Activated naive CD8-positive, alpha-beta T cell treated with anti-CD3 and anti-CD28 coated beads, Interleukin-2, amount 10 ng/mL, durations not matched to agents 7 days and 5 days (primary cell): ENCODE measurements at regions not wholly inside any gene's neighbourhood (a gene's known extent, or its start where the extent isn't known, plus 50 kb on each side); places are given as distances from the start of the nearest gene placed in this dataset.

Source experiments
- ATAC-seq: fragments of 150-1000 bp; cut with Tn5 transposase; one replicate; pipeline ENCODE4 v1.10.0; 2021; ENCODE audit warnings: low read depth, moderate library complexity
- POLR2A ChIA-PET: fragments of 350-600 bp; sonication (Branson Sonifier 250); formaldehyde crosslinking; loops from one replicate; lab custom pipeline; 2021; ENCODE audit warnings: antibody characterized with exemption; lab: Charles Lee
- DNase-seq: peaks from one replicate; pipeline ENCODE4 v3.0.0; 2021
- H3K27ac Mint-ChIP-seq: one replicate; pipeline ENCODE4 v1.8.0; 2022; ENCODE audit warnings: mild to moderate bottlenecking, mixed read lengths
- H3K27me3 Mint-ChIP-seq: one replicate; pipeline ENCODE4 v1.8.0; 2022; ENCODE audit warnings: mild to moderate bottlenecking, moderate library complexity, mixed read lengths
- H3K36me3 Mint-ChIP-seq: one replicate; pipeline ENCODE4 v1.8.0; 2021; ENCODE audit warnings: mild to moderate bottlenecking, mixed read lengths
- H3K4me1 Mint-ChIP-seq: one replicate; pipeline ENCODE4 v1.8.0; 2021; ENCODE audit warnings: mixed read lengths
- H3K4me3 Mint-ChIP-seq: one replicate; pipeline ENCODE4 v1.8.0; 2022; ENCODE audit warnings: mild to moderate bottlenecking, moderate library complexity, mixed read lengths
- H3K9me3 Mint-ChIP-seq: one replicate; pipeline ENCODE4 v1.8.0; 2021; ENCODE audit warnings: mixed read lengths

DNA sequence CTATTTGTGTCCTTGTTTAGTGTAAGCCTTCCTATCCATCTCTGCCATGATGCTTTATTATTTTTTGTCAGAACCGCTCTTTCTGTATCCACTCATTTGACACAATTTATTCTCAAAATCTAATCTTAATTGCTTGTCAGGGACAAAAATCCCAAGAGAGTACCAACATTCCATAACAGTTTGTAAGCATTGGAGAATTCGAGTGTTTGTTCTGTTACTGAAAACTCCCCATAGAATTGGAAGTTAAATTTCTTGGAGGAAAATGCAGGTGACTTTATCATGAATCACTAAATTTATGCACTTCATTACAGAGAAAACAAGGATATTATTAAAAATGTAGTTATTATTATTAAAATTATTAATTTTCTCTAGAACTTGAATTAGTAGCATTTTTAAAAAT, 1986.1 kb downstream of the ARAP2 start:
- no peak for DNase-seq
- H3K36me3 Mint-ChIP-seq, result no peaks in the 10 kb centered on the region
- H3K4me1 Mint-ChIP-seq, result no peaks in the 10 kb centered on the region
- no peak overlapping the region for H3K27ac Mint-ChIP-seq
- no peaks in the 10 kb centered on the region for H3K27me3 Mint-ChIP-seq
- POLR2A ChIA-PET, result no interaction called here
- ATAC-seq, result no peak
- H3K9me3 Mint-ChIP-seq, result peaks cover 7% of the 10 kb centered on the region
- H3K4me3 Mint-ChIP-seq, result no peak overlapping the region

DNA sequence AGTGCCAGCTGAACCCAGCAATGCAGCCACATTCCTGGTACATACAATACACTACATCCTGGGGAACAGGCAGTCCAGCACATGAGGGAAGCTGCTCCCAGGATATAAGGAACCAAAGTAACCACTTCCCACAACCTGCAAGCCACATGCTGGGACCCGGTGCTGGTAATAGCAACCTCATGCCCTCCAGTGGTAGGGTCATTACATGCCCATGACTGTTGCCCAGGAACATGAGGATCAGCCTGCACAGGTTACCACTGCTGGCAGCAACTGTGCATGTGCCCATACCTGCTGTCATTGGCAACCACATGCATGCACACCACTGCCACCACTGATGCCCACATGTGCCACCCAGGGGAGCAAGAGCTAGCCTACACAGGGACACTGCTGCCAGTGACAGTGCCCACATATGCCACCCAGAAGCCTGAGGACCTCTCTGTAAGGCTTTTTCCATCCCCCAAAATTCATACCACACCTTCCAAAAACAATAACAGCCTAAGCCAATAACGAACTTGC, 1982.5 kb downstream of the ARAP2 start:
- no peak for ATAC-seq
- Mint-ChIP-seq H3K9me3 (peaks cover 4% of the 10 kb centered on the region), H3K27ac (no peak overlapping the region), H3K27me3 (no peaks in the 10 kb centered on the region), H3K4me3 (no peak overlapping the region), H3K4me1 (no peaks in the 10 kb centered on the region), H3K36me3 (no peaks in the 10 kb centered on the region)
- POLR2A ChIA-PET, result no interaction called here
- no peak for DNase-seq

DNA sequence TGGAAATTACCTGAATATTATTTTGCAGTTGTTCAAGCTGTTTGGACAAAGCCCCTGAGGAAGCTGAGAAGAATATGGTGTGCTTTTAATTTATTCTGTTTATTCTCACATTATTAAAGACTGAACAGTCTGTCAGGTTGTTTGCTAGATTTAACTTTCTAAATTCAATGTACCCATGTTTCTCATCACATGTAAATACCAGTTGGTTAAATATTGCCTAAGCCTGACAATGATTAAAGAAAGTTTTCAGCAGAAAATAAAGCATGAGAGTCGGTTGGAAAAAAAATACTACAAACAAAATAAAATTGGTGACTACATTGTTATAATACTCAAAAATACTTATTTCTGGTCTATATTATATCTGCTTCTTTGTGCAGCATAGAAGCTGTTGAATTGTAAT, 1974.7 kb downstream of the ARAP2 start:
- Mint-ChIP-seq H3K27me3 (no peaks in the 10 kb centered on the region), H3K27ac (no peak overlapping the region), H3K4me1 (no peaks in the 10 kb centered on the region), H3K4me3 (no peak overlapping the region), H3K9me3 (peaks cover 2% of the 10 kb centered on the region), H3K36me3 (no peaks in the 10 kb centered on the region)
- POLR2A ChIA-PET, result no interaction called here
- no peak for ATAC-seq
- DNase-seq, result no peak

DNA sequence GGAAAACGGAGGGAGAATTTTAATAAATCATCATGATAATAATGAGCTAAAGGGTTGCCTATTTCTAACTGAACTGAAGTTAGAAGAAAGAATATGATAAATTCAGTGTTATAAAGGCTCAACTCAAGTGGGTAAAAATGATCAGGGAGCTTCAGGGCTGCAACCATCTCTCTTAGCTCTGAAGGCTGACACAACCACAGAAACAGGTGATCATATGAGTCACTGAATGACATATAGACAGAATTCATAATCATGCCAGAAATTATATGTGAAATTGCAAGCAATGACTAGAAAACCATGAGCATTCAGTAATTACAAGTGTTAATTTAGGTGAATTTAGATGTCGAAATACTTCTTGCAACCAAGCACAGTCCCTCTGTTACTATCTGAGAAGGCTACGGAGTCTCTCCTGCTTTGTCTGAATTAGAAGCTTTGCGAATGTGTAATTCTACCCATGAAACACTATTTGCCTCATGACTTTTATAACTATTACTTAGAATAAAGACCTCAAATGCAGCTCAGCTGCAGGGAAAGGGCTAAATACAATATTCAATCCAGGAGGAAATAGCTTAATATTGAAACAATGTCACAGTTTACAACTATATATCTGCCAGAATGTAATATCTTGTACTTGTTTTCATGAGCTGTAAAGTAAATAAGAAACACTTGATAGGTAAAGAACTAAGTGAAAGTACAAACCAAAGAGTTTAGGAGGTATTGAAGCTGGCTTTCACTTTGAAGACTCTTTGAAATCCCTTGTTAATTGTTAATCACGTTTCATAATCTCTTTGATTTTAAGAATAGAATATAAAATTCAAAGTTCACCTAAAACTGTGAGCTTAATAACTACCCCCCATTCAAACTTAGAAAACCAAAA, 1972.6 kb downstream of the ARAP2 start:
- POLR2A ChIA-PET, result no interaction called here
- Mint-ChIP-seq H3K27me3 (no peaks in the 10 kb centered on the region), H3K4me3 (no peak overlapping the region), H3K4me1 (no peaks in the 10 kb centered on the region), H3K9me3 (peaks cover 2% of the 10 kb centered on the region), H3K27ac (no peak overlapping the region), H3K36me3 (no peaks in the 10 kb centered on the region)
- ATAC-seq (no peak), DNase-seq (no peak)

DNA sequence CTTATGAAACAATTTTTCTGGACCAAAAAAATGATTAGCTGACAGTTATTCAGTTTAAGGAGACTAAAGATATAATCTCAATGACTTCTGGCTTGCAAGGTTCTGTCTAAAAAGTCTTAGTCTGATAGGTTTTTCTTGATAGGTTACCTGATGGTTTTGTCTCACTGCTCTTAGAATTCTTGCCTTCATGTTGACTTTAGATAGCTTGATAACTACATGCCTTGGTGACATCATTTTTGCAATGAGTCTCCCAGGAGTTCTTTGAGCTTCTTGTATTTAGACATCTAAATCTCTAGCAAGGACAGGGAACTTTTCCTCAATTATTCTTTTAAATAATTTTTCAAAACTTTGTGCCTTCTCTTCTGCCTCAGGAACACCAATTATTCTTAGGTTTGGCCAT, 1965.3 kb downstream of the ARAP2 start:
- no peaks in the 10 kb centered on the region for H3K36me3 Mint-ChIP-seq
- no peak for DNase-seq
- no peak overlapping the region for H3K27ac Mint-ChIP-seq
- H3K9me3 Mint-ChIP-seq, result no peaks in the 10 kb centered on the region
- H3K4me3 Mint-ChIP-seq, result no peak overlapping the region
- no peaks in the 10 kb centered on the region for H3K4me1 Mint-ChIP-seq
- H3K27me3 Mint-ChIP-seq, result no peaks in the 10 kb centered on the region
- ATAC-seq, result no peak
- POLR2A ChIA-PET, result no interaction called here

DNA sequence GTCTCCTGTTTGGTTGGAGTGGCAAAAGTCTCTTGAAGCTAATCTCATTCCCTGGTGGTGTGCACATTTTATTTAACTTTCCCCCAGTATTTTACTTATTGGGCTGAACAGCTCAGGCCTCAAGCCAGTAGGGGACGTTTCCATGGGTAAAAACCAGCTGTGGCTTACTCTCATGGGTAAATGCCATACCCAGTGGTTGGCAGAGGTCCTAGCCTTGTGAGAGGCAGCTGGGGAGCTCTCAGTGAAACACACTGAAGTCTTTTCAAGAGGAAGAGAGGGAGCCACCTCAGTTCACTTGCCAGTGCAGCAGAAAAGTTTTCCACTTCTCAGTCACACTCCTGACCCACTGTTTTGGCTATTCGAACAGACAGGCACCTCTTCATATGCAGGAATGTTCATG, 1964.2 kb downstream of the ARAP2 start:
- Mint-ChIP-seq H3K27me3 (no peaks in the 10 kb centered on the region), H3K9me3 (no peaks in the 10 kb centered on the region), H3K36me3 (no peaks in the 10 kb centered on the region), H3K27ac (no peak overlapping the region), H3K4me1 (no peaks in the 10 kb centered on the region), H3K4me3 (no peak overlapping the region)
- POLR2A ChIA-PET, result no interaction called here
- no peak for ATAC-seq
- DNase-seq, result no peak

DNA sequence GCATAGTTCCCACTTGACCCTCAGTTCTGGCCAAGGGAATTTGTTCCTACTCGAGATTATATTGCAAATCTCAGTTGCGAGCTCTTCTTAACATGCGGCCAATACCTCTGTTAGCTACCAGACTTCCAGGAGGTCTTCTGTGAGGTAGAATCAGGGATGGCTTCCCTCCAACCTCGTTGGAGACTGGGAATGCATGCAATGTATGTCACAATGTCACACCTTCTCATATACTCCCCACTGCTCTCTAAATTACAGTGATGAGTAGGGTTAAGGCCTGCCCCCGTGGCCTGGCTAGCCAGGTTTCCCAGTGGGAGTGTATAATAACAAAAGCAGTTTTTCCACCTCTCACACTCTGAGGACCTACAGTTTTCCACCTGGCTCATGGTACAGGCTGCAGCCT, 1962.5 kb downstream of the ARAP2 start:
- POLR2A ChIA-PET, result no interaction called here
- Mint-ChIP-seq H3K27me3 (no peaks in the 10 kb centered on the region), H3K9me3 (no peaks in the 10 kb centered on the region), H3K4me1 (no peaks in the 10 kb centered on the region), H3K27ac (no peak overlapping the region), H3K4me3 (no peak overlapping the region), H3K36me3 (no peaks in the 10 kb centered on the region)
- ATAC-seq, result no peak
- DNase-seq, result no peak

DNA sequence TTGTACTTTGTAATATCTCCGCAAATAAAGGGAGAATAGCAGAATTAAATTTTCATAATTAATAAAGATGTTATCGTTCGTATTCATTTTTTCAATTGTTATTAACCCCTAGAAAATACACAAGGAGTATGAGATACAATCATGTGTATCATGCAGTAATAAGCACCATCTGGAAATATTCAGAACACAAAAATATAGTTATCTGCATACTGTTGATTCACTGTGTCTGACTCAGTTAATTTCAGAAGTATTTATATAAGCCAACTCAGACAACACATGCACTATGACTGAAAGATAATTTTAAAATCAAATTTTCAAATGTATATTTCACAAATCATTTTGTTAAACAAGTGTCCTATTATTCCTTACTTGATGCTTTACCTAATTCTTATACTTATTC, 1954.8 kb downstream of the ARAP2 start:
- Mint-ChIP-seq H3K4me1 (no peaks in the 10 kb centered on the region), H3K27ac (no peak overlapping the region), H3K27me3 (no peaks in the 10 kb centered on the region), H3K4me3 (no peak overlapping the region), H3K36me3 (no peaks in the 10 kb centered on the region), H3K9me3 (peaks cover under 1% of the 10 kb centered on the region)
- ATAC-seq (no peak), DNase-seq (no peak)
- POLR2A ChIA-PET, result no interaction called here

DNA sequence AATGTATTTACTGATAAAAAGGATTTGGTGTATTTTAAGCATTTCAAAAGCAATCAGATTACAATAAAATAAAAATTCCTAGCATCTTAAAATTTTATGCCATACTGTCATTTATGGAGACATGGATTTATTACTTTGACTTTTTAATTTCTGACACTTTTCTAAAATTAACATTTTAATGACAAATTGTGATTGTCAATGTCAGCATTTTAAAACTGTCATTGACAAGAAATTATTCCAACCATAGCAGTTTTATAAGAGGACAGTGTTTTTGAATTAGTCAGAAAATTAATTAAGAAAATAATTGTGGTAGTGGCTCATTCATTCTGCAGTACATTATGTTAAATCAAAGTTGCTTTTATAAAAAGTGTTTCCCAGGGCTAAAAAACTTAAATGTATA, 1954.4 kb downstream of the ARAP2 start:
- POLR2A ChIA-PET, result no interaction called here

DNA sequence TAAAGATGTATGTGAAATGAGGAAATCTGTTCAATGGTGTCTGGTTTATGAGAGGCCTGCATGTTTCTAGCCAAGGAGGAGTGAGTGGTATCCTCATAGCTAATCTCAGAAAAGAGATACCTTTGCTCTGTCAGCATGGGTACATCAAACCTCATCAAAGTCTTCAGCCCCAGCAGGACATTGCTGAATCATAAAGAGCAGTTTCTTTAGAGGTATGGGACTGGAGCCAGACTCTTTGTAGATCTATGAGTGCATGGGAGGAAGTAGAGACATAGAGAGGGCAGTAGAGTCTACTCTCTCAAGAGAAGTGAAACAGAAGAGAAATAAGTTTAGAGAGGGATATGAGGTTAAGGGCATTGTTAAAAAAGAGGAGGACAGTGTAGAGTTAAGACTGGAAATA, 1950.9 kb downstream of the ARAP2 start:
- POLR2A ChIA-PET, result no interaction called here
- H3K27ac Mint-ChIP-seq, result no peak overlapping the region
- H3K9me3 Mint-ChIP-seq, result peaks cover 2% of the 10 kb centered on the region
- H3K4me1 Mint-ChIP-seq, result no peaks in the 10 kb centered on the region
- no peaks in the 10 kb centered on the region for H3K36me3 Mint-ChIP-seq
- ATAC-seq, result no peak
- no peak overlapping the region for H3K4me3 Mint-ChIP-seq
- DNase-seq, result no peak
- H3K27me3 Mint-ChIP-seq, result no peaks in the 10 kb centered on the region

More for the DNA sequence above, 1954.4 kb downstream of the ARAP2 start:
- Mint-ChIP-seq H3K27me3 (no peaks in the 10 kb centered on the region), H3K4me1 (no peaks in the 10 kb centered on the region), H3K36me3 (no peaks in the 10 kb centered on the region), H3K9me3 (peaks cover 2% of the 10 kb centered on the region), H3K4me3 (no peak overlapping the region), H3K27ac (no peak overlapping the region)
- no peak for DNase-seq
- no peak for ATAC-seq

DNA sequence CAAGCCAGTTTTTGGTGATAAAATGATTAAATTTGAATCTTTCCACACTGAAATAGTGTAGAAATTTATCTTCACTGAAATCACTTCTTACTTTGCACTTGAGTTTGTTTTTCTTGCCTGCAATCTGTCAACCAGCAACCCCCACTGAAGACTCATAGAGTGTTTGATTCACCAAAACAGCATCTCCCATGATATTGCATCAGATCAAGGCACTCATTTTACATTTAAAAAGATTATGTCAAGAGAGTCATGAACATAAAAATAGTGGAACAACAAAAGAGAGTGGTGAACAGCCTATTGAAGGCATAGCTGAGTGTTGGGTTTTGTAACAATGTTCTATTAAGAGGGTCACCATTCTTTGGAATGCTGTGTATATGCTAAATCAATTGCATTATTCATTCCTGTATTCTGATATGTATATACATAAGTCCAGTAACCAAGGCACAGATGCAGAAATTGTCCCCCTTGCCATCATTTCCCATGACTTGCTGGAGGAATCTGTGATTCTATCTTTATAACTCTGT, 1934.9 kb downstream of the ARAP2 start:
- no peaks in the 10 kb centered on the region for H3K36me3 Mint-ChIP-seq
- H3K4me1 Mint-ChIP-seq, result no peaks in the 10 kb centered on the region
- no peak overlapping the region for H3K4me3 Mint-ChIP-seq
- no peaks in the 10 kb centered on the region for H3K27me3 Mint-ChIP-seq
- no peak overlapping the region for H3K27ac Mint-ChIP-seq
- ATAC-seq (no peak), DNase-seq (no peak)
- H3K9me3 Mint-ChIP-seq, result peaks cover 4% of the 10 kb centered on the region
- POLR2A ChIA-PET, result no interaction called here

DNA sequence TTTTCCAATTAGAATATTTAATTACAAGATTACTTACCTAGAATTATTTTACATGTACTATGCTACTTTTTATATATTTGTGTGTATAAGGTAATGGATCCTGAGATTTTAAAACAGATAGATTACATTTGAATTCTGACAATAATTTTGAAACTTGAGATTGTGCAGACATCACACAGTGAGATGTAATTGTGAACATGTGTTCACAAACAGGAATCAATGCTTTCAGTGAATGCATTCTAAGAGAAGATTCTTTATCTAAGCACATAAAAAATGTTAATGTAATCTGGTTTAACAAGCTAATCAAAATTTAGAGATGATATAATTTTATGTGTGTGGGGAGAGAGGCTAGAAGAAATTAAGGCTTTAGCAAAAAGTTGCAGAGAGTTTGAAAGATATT, 1925.5 kb downstream of the ARAP2 start:
- no peak for DNase-seq
- no peaks in the 10 kb centered on the region for H3K4me1 Mint-ChIP-seq
- H3K36me3 Mint-ChIP-seq, result no peaks in the 10 kb centered on the region
- H3K27me3 Mint-ChIP-seq, result no peaks in the 10 kb centered on the region
- no peak for ATAC-seq
- POLR2A ChIA-PET, result no interaction called here
- H3K27ac Mint-ChIP-seq, result no peak overlapping the region
- peaks cover 1% of the 10 kb centered on the region for H3K9me3 Mint-ChIP-seq
- no peak overlapping the region for H3K4me3 Mint-ChIP-seq

DNA sequence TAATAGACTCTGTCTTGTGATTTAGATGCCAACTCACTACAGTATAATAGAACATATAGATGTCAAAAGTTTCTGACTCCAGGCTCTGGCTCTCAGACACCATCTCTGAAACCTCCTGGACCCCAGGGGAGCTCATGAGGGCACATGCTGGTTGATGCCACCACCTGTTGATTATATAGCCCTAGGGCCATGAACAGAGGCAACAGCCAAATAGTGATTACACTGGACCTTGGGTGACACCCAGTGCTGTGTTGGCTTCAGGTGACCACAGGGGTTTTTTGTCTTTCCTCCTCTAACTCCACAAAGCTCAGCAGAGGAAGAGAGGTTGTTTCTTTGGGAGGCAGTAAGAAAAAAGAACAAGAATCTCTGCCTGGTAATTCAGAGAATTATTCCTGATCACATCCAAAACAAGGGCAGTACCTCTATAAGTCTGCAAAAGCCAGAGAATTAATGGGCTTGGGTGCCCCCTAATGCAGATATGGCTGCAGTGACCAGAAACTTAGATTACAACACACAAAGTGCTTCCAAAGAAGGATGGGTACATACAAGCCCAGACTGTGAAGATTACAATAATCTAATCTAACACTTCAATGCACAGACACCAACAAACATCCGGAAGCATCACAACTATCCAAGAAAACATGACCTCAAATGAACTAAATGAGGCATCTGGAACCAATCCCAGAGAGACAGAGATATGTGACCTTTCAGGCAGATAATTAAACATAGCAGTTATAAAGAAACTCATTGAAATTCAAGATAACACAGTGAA, 1920.6 kb downstream of the ARAP2 start:
- DNase-seq (no peak), ATAC-seq (no peak)
- POLR2A ChIA-PET, result no interaction called here
- no peaks in the 10 kb centered on the region for H3K4me1 Mint-ChIP-seq
- H3K4me3 Mint-ChIP-seq, result no peak overlapping the region
- no peak overlapping the region for H3K27ac Mint-ChIP-seq
- H3K27me3 Mint-ChIP-seq, result no peaks in the 10 kb centered on the region
- H3K36me3 Mint-ChIP-seq, result no peaks in the 10 kb centered on the region
- peaks cover 2% of the 10 kb centered on the region for H3K9me3 Mint-ChIP-seq

DNA sequence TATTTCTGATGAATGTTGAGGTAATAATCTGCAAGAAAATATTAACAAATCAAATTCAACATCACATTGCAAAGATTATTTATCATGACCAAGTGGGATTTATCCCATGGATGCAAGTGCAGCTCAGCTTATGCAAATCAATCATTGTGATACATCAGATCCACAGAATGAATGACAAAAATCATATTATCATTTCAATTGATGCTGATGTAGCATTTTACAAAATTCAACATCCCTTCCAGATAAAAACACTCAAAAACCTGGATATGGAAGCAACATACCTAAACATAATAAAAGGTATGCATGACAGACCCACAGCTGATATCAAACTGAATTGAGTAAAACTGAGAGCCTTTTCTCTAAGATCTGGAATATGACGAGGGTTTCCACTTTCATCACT, 1915.4 kb downstream of the ARAP2 start:
- DNase-seq (no peak), ATAC-seq (no peak)
- Mint-ChIP-seq H3K36me3 (no peaks in the 10 kb centered on the region), H3K27me3 (no peaks in the 10 kb centered on the region), H3K9me3 (peaks cover 2% of the 10 kb centered on the region), H3K4me1 (no peaks in the 10 kb centered on the region), H3K27ac (no peak overlapping the region), H3K4me3 (no peak overlapping the region)
- POLR2A ChIA-PET, result no interaction called here
